Pancreas (tissue), 10 donors: ENCODE measurements at regions not wholly inside any gene's neighbourhood (a gene's known extent, or its start where the extent isn't known, plus 50 kb on each side); places are given as distances from the start of the nearest gene placed in this dataset.
A peak's percentile ranks its signal among the peaks of the same experiment; 100 is the strongest.

ENCODE experiments used
- ATAC-seq, 4 donors: fragments of 200-7000 bp; cut with Tn5 transposase; one replicate each; pipeline versions ENCODE4 v1.8.0 to v1.9.1; 2020; ENCODE audit warnings: mild to moderate bottlenecking in 4 of 4, moderate library complexity in 4 of 4
- DNase-seq, 6 donors: peaks; one replicate each; pipeline ENCODE4 v3.0.0-alpha.2; 2020
- FAIRE-seq: peaks from 2 replicates; lab custom pipeline; 2012; peaks lifted over from hg19 to GRCh38; lab: Jason Lieb, UNC
- H3K27ac ChIP-seq, 4 donors: fragments of 200-600 bp; sonication (generic); 1 replicate in 3 of 4; 2 replicates in 1 of 4; pipeline versions ENCODE4 v1.5.0 to v1.8.0; 2020
- H3K27me3 ChIP-seq, 4 donors: fragments of 200-600 bp; one replicate each; pipeline ENCODE4 v1.8.0; 2021
- H3K36me3 ChIP-seq, 3 donors: fragments of 200-600 bp; sonication (generic) in 1 of 3; one replicate each; pipeline versions ENCODE4 v1.5.0 to v1.8.0; 2020 to 2021
- H3K4me1 ChIP-seq, 3 donors: fragments of 200-600 bp; one replicate each; pipeline ENCODE4 v1.8.0; 2021
- H3K4me3 ChIP-seq, 4 donors: fragments of 200-600 bp; sonication (generic) in 2 of 4; one replicate each; pipeline versions ENCODE4 v1.5.0 to v1.8.0; 2020 to 2021
- H3K9me3 ChIP-seq, 4 donors: fragments of 200-600 bp; one replicate each; pipeline ENCODE4 v1.8.0; 2021
- WGBS, 2 donors: extraction: QIAGEN DNeasy Blood & Tissue Kit; methylation state at CpG; one replicate each; pipeline ENCODE4 v1.1.7; 2013; 5-methylcytosine and 5-hydroxymethylcytosine counted together
- intact Hi-C, 3 donors: fragments of 100-400 bp; cut with DNase I; formaldehyde crosslinking; loops; one replicate each; pipeline versions ENCODE4 v1.11.1 to v1.14.2; 2022
- TF ChIP-seq, protein P1 (sequence below), 4 donors: fragments of 200-600 bp; sonication (generic) in 3 of 4; IDR thresholded peaks; one replicate each; pipeline versions ENCODE4 v1.5.0 to v1.8.0; 2021; ENCODE audit warnings: antibody characterized with exemption in 4 of 4
- donor health status: healthy with polysubstance abuse.
- donor health status: DM: no; HTN: no; CAD: no; lungs with moderate emphysema.
- donor health status: DM: no; HTN: no; CAD: no.
- donor health status: control.
- donor health status: control.
- donor health status: Bipolar disorder and iron deficiency.
- donor health status: DM: yes; HTN: yes; CAD: no.
- donor health status: DM: no; HTN: no; CAD: no.
- donor health status: DM: no; HTN: no; CAD: no.
- donor health status: DM: yes; HTN: yes; CAD: no.

DNA sequence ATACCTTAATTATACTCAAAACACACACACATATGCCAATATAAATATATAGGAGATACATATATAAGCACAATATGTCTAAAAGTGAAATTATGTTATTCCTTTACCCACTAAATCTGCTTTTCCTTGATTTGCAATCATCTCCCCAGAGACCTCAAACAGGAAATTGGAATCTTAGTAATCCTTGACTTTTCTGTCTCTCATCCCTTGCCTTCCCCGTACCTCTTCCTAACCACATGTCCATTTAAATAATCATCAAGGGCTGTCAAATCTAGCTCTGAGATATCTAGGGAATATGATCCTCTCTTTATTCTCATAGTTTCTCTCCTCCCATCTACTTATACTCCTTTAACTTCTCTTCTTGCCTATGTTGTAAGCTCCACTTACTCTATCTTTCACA, 336.6 kb downstream of the HGF start:
- DNase-seq (no peak), FAIRE-seq (no peak), ATAC-seq (no peak)
- H3K9me3 ChIP-seq = no peaks in the 10 kb centered on the region
- no peaks in the 10 kb centered on the region for H3K36me3 ChIP-seq
- H3K27me3 ChIP-seq = no peaks in the 10 kb centered on the region
- TF ChIP-seq, protein P1, sequence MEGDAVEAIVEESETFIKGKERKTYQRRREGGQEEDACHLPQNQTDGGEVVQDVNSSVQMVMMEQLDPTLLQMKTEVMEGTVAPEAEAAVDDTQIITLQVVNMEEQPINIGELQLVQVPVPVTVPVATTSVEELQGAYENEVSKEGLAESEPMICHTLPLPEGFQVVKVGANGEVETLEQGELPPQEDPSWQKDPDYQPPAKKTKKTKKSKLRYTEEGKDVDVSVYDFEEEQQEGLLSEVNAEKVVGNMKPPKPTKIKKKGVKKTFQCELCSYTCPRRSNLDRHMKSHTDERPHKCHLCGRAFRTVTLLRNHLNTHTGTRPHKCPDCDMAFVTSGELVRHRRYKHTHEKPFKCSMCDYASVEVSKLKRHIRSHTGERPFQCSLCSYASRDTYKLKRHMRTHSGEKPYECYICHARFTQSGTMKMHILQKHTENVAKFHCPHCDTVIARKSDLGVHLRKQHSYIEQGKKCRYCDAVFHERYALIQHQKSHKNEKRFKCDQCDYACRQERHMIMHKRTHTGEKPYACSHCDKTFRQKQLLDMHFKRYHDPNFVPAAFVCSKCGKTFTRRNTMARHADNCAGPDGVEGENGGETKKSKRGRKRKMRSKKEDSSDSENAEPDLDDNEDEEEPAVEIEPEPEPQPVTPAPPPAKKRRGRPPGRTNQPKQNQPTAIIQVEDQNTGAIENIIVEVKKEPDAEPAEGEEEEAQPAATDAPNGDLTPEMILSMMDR (IDR thresholded peaks at IDR 0.05) = no peak
- intact Hi-C loops = no loop called here
- 72 to 88% methylated on average over 1 of the region's 1 CpG for WGBS, 2 donors
- H3K4me3 ChIP-seq = no peak overlapping the region
- no peaks in the 10 kb centered on the region for H3K4me1 ChIP-seq
- no peak overlapping the region for H3K27ac ChIP-seq

DNA sequence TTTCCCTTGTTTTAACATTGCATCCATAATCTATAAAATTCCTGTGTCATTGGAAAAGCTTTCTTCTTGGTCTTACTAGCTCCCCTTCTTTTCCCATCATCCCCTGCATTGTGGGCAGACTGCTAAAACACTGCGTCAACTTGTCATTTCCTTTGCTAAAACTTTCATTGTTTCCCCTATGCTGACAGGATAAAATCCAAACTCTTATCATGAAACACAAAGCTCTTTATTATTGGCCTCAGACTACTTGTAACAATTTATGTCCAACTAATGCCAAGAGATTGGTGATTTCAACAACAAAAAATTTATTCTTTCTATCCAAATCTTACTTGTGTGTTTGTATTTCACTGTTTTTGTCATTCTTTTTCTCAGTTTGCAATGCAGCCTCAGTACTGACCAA, 339.1 kb downstream of the HGF start:
- TF ChIP-seq, protein P1 (IDR thresholded peaks at IDR 0.05) = no peak
- DNase-seq (no peak), ATAC-seq (no peak), FAIRE-seq (no peak)
- intact Hi-C loops = no loop called here
- 65 to 69% methylated on average over 1 of the region's 1 CpG for WGBS, 2 donors
- Histone ChIP-seq H3K27ac (no peak overlapping the region), H3K27me3 (no peaks in the 10 kb centered on the region), H3K4me3 (no peak overlapping the region), H3K36me3 (no peaks in the 10 kb centered on the region), H3K9me3 (no peaks in the 10 kb centered on the region), H3K4me1 (no peaks in the 10 kb centered on the region)

DNA sequence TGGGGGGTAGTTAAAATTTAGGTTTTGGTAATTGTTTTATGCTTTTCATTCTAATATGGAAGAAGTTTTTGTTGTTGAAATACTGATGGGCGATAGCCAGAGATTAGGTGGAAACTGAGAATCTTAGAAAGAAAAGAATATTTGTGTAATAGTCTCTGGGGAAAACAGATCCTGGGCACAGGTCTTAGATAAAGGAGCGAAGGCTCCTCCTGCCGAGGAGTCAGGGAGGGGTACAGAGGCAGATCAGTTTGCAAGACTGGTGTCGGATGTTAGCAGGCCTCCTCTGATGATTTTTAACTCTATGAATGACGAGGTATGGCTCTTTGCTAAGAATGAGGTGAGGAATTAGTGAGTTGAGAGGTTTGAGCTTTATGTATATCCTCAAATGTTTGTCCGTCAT, 339.7 kb downstream of the HGF start:
- WGBS, 2 donors = 70 to 82% methylated on average over 6 of the region's 6 CpGs
- Histone ChIP-seq H3K9me3 (no peaks in the 10 kb centered on the region), H3K27me3 (no peaks in the 10 kb centered on the region), H3K4me3 (no peak overlapping the region), H3K27ac (no peak overlapping the region), H3K36me3 (no peaks in the 10 kb centered on the region), H3K4me1 (no peaks in the 10 kb centered on the region)
- intact Hi-C loops = no loop called here
- TF ChIP-seq, protein P1 (IDR thresholded peaks at IDR 0.05) = no peak
- ATAC-seq (no peak), DNase-seq (no peak), FAIRE-seq (no peak)

DNA sequence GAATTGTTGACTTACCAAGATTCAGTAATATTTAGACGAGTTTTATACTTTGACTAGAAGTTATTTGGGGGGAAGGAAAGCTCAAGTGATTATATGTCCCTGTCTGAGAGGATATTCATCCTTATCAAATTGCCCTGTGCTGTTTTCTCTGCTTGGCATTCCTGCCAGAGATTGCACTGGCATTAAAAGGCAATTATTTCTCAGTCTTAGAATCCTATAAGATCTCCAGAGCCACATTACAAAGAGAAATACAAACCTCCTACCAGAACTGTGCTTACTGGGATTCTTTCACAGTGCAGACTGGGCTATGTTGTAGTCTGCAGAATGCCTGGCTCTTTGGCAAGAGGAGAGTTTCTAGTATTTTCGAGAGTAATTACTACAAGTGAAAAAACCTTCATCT, 342.4 kb downstream of the HGF start:
- no peaks in the 10 kb centered on the region for H3K36me3 ChIP-seq
- 60 to 61% methylated on average over 2 of the region's 2 CpGs for WGBS, 2 donors
- no peak overlapping the region for H3K4me3 ChIP-seq
- no peaks in the 10 kb centered on the region for H3K27me3 ChIP-seq
- no peaks in the 10 kb centered on the region for H3K9me3 ChIP-seq
- FAIRE-seq (no peak), DNase-seq (no peak), ATAC-seq (no peak)
- H3K27ac ChIP-seq = no peak overlapping the region
- TF ChIP-seq, protein P1 (IDR thresholded peaks at IDR 0.05) = no peak
- intact Hi-C loops = no loop called here
- H3K4me1 ChIP-seq = no peaks in the 10 kb centered on the region

DNA sequence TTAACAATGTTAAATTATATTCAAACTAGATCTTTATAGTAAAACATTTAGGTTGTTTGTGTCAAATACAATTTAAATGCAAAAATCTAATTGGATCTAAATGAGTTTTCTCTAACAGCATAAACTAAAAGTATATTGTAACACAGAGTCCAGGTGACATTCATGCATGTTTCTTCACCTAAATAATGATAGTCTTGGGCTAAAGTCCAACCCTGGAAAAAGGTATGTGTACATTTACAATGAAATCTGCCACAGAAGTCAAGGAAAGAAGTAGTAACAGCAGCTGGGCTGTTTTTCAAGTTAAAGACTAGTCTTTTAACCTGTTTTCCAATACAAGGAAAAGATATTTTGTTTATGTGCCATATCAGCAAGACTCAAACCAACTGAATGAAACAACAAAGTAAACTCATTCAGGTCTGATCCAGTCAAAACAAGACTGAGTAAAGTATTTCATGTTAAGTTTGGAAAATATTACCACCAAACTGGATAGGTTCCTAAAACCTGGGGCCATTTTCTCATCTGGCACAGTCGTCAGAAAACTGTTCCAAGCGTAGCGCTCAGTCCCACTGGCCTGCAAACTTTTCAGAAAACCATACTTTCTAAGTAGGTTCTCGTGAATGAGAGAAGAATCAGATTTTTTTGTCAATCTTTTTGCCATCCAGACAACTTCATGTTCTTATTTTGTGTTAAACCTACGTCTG, 349.2 kb downstream of the HGF start:
- WGBS, 2 donors = 84 to 89% methylated on average over 5 of the region's 5 CpGs
- H3K4me1 ChIP-seq = no peaks in the 10 kb centered on the region
- TF ChIP-seq, protein P1 (IDR thresholded peaks at IDR 0.05) = no peak
- FAIRE-seq (peak; percentile 41), DNase-seq (no peak), ATAC-seq (no peak)
- no peaks in the 10 kb centered on the region for H3K27me3 ChIP-seq
- H3K36me3 ChIP-seq = no peaks in the 10 kb centered on the region
- H3K4me3 ChIP-seq = no peak overlapping the region
- intact Hi-C loops = no loop called here
- H3K9me3 ChIP-seq = no peaks in the 10 kb centered on the region
- no peak overlapping the region for H3K27ac ChIP-seq
